Fibroblast of lung (primary cell): ENCODE measurements at regions not wholly inside any gene's neighbourhood (a gene's known extent, or its start where the extent isn't known, plus 50 kb on each side); places are given as distances from the start of the nearest gene placed in this dataset.
A peak's percentile ranks its signal among the peaks of the same experiment; 100 is the strongest.

Source experiments
- CTCF ChIP-seq, 2 donors: IDR thresholded peaks in 1 of 2; conservative IDR thresholded peaks in 1 of 2; 1 replicate in 1 of 2; 2 replicates in 1 of 2; pipeline ENCODE4 v1.5.1; 2011 to 2012; ENCODE audit warnings: low read length in 2 of 2, control low read depth in 1 of 2, inconsistent platforms in 1 of 2, low read depth in 1 of 2, mild to moderate bottlenecking in 1 of 2
- EZH2 ChIP-seq: IDR thresholded peaks from 2 replicates; pipeline ENCODE4 v1.5.1; 2012; ENCODE audit warnings: low read length, control low read depth, mild to moderate bottlenecking; ENCODE audit errors: missing control alignments

GRCh38 chr7:42831718-42832522, 80.0 kb downstream of the C7orf25 start:
- TF ChIP-seq CTCF (conservative IDR thresholded peaks at IDR 0.05 in 1 of 2, IDR thresholded peaks at IDR 0.05 in 1 of 2; ENCODE audit: low read depth in 1 of 2, low read length in 2 of 2) (peak; percentile 79 to 92), EZH2 (no peak)
